ENCODE measurements at regions not wholly inside any gene's neighbourhood (a gene's known extent, or its start where the extent isn't known, plus 50 kb on each side); places are given as distances from the start of the nearest gene placed in this dataset.
"Not testable (repeated sequence)": the region's sequence is repeated elsewhere in the genome, so short reads cannot be mapped to it uniquely, and the experiment has no call there.

DNA sequence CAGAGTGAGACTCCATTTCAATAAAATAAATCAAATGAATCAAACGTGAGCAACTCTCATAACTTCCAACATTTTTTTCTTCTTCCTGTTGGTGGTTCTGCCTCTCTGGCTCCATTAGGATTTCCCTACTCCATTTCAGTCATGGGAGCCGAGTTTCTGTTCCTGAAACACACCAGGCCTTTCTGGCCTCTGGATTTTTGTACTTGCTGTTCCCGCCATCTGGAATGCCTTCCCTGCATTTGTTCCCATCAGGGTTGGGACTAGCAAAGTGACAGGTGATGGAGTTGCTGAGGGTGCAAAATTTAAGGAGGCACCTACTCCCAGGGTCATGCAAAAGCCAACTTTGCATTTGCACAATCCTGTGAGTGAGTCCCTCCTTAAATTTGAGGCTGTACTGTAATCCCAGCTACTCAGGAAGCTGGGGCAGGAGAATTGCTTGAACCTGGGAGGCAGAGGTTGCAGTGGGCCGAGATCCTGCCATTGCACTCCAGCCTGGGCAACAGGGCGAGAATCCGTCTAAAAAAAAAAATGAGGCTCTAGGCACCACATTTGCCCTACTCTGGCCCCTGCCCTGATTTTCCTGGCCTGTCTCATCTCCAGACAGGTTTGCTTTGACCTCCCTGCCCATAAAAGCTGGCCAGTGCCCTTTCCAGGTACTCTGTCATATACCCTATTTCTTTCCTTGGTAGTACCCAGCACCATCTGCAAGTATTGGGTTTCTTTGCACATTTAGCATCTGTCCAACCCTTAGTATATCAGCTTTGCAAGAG is 93.4 kb upstream of the METTL9 start:
- not testable (repeated sequence) for TF ChIP-seq POLR2AphosphoS5 (IDR thresholded peaks at IDR 0.05; ENCODE audit: borderline replicate concordance, low read depth, low read length); EZH2 (IDR thresholded peaks at IDR 0.05); FOXP2 (optimal IDR thresholded peaks at IDR 0.05; ENCODE audit: control extremely low read depth, extremely low read length, insufficient read depth)

Measured in SK-N-MC (cell line).